ENCODE measurements at regions not wholly inside any gene's neighbourhood (a gene's known extent, or its start where the extent isn't known, plus 50 kb on each side); places are given as distances from the start of the nearest gene placed in this dataset.
A peak's percentile ranks its signal among the peaks of the same experiment; 100 is the strongest.
"Not testable (repeated sequence)": the region's sequence is repeated elsewhere in the genome, so short reads cannot be mapped to it uniquely, and the experiment has no call there.

DNA sequence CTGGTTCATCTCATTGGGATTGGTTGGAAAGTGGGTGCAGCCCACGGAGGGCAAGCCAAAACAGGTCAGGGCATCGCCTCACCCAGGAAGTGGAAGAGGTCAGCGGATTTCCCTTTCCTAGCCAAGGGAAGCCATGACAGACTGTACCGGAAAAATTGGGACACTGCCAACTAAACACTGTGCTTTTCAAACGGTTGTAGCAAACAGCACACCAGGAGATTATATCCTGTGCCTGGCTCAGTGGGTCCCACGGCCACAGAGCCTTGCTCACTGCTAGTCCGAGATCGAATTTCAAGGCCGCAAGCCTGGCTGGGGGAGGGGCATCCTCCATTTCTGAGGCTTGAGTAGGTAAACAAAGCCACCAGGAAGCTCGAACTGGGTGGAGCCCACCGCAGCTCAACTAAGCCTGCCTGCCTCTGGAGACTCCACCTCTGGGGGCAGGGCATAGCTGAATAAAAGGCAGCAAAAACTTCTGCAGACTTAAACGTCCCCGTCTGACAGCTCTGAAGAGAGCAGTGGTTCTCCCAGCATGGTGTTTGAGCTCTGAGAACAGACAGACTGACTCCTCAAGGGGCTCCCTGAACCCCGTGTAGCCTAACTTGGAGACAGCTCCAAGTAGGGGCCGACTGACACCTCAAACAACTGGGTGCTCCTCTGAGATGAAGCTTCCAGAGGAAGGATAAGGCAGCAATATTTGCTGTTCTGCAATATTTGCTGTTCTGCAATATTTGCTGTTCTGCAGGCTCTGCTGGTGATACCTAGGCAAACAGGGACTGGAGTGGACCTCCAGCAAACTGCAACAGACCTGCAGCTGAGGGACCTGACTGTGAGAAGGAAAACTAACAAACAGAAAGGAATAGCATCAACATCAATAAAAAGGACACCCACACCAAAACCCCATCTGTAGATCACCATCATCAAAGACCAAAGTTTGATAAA is 191.0 kb upstream of the IRAK1BP1 start:
- not testable (repeated sequence) for DNase-seq

DNA sequence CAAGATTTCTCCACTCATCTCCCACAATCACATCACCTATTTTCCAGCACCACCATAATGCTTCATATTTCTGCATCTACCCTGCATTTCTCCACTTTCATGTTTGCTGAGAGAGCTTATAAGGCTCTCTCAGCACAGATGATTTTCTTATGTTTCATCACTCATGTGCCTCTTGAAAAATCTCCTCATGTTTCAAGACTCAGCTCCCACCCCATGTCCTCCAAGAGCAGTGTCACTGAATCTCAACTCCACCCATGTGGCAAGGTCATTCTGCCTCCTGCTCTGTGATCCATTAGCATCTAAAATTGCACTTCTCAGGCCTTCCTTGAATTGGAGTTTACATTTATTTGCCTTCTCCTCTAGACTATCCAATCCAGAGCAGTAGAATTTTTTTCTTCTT is 178.7 kb upstream of the IRAK1BP1 start:
- DNase-seq, result no peak

DNA sequence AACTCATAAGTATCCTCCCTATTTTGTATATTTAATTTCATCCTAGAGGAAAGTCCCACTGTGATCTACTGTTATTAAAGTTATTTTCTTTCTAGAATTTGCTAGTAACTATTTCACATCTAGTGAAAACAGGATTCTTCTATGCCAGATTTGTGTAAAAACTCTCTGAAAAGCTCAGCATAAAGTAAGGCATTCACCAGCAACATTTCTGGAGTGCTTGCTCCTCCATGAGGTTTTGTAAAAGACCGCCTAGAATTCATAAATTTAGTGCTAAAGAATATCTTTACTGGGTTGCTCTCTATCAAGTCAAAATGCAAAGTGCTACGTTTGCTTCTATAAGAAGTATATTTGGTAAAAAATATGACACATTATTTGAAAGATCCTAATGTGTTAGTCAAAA is 173.5 kb upstream of the IRAK1BP1 start:
- no peak for DNase-seq

DNA sequence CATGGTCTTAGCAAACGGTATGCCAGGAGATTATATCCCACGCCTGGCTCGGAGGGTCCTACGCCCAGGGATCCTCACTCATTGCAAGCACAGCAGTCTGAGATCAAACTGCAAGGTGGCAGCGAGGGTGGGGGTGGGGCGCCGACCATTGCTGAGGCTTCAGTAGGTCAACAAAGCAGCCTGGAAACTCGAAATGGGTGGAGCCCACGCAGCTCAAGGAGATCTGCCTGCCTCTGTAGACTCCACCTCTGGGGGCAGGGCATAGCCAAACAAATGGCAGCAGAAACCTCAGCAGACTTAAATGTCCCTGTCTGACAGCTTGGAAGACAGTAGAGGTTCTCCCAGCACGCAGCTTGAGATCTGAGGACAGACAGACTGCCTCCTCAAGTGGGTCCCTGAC is 172.7 kb upstream of the IRAK1BP1 start:
- not testable (repeated sequence) for DNase-seq

DNA sequence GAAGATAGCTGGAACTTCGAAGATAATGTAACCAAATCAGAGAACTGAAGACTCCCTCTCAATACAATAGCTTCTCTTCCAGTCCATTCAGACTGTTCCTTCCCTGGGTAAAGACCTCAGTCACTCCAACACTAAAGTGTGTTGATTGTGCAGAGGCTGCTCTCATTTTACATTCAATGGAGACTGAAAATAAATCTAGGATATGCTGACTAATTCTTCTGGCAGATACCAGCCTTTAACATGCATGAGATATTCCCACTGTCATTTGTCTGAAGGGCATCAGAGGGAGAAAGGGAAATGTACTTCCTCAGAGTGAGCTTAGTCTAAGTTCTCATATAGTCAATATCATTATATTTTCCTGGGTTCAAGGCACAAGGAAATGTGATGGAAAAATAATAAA is 166.4 kb upstream of the IRAK1BP1 start:
- DNase-seq, result no peak

DNA sequence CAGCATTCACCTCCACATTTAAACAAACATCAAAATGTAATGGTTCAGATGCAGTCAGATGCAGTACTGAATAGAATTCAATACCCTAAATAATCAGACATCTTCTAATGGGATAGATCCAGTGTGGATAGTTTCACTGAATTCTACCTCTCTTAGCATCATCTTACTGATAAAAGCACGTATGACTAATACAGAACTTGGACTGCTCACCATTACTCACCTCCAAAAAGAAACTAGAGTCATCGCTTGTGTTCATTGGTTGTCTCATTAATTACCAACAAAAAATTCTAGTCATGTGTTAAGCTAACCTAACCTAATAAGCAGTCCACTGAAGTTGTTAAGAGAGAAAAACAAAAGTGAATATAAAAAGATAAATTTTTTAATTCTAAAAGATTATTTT is 165.9 kb upstream of the IRAK1BP1 start:
- DNase-seq, result no peak

DNA sequence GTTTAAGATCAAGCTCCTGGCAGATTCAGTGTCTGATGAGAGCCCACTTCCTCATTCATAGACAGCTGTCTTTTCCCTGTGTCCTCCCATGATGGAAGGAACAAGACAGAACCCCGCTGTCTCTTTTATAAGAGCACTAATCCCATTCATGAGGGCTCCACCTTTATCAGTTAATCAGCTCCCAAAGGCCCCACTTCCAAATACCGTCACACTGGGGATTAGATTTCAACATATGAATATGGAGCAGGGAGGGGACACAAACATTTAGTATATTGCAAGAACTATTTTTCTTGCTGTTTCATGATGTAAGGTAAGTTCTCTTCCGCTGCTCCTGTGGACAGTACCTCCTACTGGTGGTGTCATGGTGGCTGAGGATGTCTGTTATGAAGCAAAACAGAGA is 158.3 kb upstream of the IRAK1BP1 start:
- no peak for DNase-seq

DNA sequence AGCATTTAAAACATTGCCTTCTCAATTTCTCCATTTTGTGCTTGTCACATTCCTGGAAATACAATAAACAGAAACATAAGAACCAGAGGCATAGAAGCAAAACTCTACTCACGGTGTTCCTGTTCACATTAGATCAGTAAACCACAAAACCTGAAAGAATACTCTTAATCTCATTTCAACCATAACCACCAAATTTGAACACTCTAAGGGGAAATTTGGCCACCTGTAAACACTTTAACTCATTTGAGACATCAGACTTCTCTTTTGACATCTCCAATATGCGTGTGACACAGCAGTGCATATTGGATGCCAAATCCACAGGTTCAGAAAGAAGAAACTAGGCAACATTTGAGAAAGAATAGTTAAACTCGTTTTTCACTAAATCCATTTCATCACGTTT is 153.8 kb upstream of the IRAK1BP1 start:
- DNase-seq, result no peak

DNA sequence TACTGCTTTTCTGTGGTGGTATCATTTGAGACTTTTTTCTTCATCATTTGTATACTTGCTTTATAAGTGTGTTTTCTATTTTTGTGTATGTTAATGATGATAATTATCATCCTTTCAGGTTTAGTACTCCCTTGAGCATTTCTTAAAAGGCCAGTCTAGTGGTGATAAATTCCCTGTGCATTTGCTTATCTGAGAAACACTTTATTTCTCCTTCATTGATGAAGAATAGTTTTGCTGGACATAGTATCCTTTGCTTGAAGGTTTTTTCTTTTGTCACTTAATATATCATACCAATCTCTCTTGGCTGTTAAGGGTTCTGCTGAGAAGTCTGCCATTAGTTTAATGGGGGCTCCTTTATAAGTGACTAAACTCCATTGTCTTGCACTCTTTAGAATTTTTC is 123.2 kb upstream of the IRAK1BP1 start:
- DNase-seq, result no peak

DNA sequence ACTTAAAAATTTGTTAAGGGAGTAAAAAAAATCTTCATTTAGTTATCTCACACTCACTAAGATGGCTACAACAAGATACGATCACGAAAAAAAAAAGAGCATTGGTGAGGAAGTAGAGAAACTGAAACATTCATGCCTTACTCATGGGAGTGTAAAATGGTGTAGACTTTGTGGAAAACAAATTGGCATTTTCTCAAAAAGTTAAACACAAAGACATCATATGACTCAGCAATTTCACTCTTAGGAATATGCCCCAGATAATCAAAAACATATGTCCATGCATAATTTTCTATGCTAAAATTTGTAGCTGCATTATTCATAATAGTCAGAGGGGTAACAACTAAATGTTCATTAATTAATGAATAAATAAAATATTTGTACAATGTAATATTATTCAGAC is 120.9 kb upstream of the IRAK1BP1 start:
- no peak for DNase-seq

DNA sequence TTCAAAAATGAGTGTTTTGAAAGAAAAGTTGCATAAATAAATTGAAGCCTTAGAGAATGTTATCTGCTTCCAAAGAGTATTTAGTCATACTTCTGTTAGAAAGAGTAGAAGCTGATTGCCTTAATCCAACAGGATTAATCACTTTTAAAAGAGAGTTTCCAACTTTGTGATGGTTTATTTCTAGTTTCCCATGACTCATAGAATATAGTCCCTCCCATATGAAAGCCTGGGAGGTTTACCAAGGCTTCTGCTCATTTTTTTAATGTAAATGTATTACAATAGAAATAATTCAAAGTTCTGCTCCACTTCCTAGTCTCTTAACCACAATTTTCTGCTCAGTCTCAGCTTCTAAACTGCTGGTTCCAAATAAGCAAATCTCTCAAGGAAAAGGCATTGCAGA is 118.0 kb upstream of the IRAK1BP1 start:
- DNase-seq, result no peak

DNA sequence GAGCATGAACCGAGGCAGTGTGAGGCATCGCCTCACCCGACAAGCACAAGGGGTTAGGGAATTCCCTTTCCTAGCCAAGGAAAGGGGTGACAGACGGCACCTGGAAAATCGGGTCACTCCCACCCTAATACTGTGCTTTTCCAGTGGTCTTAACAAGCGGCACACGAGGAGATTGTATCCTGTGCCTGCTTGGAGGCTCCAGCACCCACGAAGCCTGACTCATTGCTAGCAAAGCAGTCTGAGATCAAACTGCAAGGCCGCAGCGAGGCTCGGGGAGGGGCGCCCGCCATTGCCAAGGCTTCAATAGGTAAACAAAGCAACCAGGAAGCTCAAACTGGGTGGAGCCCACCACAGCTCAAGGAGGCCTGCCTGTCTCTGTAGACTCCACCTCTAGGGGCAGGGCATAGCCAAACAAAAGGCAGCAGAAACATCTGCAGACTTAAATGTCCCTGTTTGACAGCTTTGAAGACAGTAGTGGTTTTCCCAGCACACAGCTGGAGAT is 109.0 kb upstream of the IRAK1BP1 start:
- not testable (repeated sequence) for DNase-seq

DNA sequence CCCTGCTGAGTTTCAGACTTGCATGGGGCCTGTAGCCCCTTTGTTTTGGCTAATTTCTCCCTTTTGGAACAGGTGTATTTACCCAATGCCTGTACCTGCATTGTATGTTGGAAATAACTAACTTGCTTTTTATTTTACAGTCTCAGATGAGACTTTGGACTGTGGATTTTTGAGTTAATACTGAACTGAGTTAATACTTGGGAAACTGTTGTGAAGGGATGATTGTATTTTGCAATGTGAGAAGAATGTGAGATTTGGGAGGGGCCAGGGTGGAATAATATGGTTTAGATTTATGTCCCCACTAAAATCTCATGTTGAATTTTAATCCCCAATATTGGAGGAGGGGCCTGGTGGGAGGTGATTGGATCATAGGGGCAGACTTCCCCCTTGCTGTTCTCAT is 99.1 kb upstream of the IRAK1BP1 start:
- DNase-seq, result no peak

DNA sequence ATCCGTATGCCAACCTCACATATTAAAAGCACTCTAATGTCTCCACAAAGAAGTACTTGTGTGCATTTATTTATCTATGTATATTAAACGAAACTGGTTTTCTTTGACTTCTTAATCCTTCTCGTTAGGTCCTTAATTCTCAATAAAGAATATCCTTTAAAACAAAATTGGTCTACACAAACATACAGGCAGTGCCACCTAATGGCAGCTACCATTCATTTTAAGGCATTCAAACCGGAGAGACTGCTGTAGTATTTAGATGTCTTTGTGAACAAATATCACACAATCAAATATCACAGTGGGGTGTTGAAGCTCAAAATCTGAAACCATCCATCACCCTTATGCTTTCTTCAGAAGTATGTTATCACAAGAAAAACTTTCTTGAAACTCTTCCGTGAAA is 96.6 kb upstream of the IRAK1BP1 start:
- no peak for DNase-seq

DNA sequence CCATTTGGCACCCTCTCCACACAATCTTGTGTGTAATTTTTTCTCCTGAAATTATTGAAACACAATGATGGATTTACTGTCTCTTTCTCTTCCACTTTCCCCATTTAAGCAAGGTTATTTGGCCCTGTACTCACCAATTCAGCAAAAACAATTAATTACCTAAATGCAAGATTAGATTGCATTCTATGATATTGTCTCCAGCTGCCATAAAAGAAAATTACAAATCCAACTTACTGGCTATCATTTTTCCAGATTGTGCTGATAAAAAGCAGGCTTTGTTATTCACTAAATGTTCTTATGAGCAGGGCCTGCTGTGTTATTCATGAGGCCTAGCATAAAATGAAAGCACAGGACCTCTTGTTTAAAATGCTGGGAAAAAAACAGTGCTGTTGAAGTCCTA is 95.8 kb upstream of the IRAK1BP1 start:
- DNase-seq, result no peak

DNA sequence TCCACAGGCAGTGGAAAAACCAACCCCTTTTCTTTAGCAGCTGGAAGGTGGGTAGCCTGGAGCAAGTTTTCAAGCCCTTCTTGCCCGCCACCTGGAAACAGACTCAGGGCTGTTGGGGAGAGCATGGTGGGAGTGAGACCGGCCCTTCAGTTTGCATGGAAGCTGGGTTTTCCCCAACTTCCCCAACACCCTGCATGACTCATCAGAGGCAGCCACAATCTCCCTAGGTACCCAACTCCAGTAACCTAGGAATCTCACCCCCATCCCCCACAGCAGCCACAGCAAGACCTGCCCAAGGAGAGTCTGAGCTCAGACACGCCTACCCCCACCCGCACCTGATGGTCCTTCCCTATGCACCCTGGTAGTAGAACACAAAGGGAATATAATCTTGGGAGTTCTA is 86.3 kb upstream of the IRAK1BP1 start:
- no peak for DNase-seq

DNA sequence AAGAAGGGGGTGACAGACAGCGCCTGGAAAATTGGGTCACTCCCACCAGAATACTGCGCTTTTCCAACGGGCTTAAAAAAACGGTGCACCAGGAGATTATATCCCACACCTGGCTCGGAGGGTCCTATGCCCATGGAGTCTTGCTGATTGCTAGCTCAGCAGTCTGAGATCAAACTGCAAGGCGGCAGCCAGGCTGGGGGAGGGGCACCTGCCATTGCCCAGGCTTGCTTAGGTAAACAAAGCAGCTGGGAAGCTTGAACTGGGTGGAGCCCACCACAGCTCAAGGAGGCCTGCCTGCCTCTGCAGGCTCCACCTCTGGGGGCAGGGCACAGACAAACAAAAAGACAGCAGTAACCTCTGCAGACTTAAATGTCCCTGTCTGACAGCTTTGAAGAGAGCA is 84.0 kb upstream of the IRAK1BP1 start:
- DNase-seq, result not testable (repeated sequence)

DNA sequence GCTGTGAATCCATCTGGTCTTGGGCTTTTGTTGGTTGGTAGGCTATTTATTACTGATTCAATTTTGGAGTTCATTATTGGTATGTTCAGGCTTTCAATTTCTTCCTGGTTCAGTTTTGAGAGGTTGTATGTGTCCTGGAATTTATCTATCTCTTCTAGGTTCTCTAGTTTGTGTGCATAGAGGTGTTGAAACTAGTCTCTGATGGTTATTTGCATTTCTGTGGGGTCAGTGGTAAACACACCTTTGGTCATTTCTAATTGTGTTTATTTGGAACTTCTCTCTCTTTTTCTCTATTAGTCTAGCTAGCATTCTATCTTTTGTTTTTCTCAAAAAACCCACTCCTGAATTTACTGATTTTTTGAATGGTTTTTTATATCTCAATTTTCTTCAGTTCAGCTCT is 70.1 kb upstream of the IRAK1BP1 start:
- DNase-seq, result no peak

DNA sequence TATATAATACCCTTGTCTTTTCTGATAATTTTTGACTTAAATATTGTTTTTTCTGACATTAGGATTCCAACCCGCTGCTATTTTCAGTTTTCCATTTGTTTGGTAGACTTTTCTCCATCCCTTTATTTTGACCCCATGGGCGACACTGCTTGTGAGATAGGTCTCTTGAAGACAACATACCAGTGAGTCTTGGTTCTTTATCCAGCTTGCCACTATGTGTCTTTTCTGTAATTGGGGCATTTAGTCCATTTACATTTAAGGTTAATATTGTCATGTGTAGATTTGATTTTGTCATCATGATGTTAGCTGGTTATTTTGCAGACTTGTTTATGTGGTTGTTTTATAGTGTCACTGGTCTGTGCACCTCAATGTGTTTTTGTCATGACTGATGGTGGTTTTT is 67.7 kb upstream of the IRAK1BP1 start:
- no peak for DNase-seq

DNA sequence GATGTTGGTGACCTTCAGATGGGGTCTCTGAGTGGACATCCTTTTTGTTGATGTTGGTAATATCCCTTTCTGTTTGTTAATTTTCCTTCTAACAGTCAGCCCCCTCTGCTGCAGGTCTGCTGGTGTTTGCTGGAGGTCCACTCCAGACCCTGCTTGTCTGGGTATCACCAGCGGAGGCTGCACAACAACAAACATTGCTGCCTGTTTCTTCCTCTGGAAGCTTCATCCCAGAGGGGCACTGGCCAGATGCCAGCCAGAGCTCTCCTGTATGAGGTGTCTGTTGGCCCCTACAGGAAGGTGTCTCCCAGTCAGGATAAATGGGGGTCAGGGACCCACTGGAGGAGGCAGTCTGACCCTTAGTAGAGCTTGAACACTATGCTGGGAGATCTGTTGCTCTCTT is 60.6 kb upstream of the IRAK1BP1 start:
- not testable (repeated sequence) for DNase-seq

DNA sequence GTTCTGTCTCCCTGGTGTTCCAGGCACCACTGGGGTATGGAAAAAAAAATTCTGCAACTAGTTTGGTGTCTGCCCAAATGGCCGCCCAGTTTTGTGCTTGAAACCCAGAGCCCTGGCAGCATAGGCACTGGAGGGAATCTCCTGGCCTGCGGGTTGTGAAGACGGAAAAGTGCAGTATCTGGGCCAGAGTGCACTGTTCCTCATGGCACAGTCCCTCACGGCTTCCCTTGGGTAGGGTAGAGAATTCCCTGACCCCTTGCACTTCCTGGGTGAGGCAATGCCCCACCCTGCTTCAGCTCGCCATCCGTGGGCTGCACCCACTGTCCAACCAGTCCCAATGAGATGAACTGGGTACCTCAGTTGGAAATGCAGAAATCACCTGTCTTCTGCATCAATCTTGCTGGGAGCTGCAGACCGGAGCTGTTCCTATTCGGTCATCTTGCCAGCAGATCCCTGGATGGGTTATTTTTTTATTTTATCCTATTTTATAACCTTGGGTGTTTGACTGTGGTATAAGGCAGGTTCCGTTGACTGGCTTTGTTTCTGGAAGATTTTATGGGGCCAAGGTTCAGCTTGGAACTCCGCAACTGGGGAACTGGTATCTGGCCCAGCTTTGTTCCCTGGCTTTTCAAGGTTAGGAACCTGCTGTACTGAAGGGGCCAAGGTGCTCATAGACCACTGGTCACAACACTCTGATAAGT is 59.5 kb upstream of the IRAK1BP1 start:
- not testable (repeated sequence) for DNase-seq

DNA sequence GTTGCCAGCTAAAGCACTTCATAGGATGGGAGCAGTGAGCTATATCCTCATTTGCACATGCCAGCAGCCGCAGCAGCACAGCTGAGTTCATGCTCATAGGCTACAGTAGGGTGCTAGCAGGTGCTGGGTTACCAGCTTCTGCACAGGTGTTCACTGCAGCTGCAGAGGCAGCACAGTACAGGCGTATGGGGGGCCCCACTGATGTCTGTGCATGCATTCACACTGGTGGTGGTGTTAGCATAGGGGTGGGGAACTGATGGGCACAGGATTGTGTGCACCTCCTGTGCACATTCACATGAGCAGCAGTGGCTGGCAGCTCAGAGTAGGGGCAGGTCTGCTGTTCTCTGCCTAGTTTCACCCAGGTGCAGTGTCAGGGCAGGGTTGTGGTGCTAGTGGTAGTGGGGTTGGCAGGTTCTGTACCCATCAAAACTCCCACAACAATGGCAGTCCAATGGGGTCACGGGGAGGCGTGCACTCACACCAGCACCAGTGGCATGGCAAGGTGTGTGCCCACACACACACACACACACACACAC is 58.9 kb upstream of the IRAK1BP1 start:
- DNase-seq, result no peak

DNA sequence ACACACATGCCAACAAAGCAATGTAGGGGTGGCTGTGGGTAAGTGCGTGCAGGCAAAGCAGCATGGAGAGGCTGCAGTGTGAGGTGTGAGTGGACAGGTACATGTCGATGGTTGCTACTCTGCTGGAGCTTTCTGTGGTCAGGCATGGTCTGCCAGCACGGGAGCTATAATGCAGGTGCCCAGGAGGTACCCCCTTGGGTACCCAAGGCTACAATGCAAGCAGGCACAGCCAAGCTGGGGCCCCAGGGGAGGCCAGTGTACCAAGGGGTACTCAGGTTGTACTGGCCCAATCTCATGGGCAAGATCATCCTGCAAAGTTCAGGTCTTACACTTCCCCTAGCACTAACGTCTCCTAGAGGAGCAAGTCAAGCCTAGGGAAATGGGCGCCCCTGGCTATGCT is 58.4 kb upstream of the IRAK1BP1 start:
- DNase-seq, result no peak

DNA sequence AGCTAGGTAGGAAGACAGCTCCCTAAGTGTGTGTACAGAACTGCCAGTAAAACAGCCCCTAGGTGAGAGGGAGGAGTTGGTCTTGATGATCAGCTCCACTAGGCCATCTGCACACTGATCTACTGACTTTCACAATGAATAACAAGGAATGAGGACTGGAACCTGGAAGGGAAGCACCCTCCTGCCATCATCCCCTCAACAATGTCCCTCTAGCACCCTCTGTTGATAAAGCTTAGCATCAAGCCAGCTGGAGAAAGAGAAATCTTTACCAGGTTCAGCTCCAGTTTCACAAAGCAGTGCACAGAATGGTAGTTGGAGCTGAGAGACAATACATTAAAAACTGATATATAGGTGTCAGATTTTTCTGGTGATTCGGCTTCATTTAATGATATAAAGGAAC is 57.2 kb upstream of the IRAK1BP1 start:
- DNase-seq, result peak; percentile 0

All from NCI-H2081 treated with DMSO at 0.1 percent for 48 hours (cell line).